ENCODE measurements at regions not wholly inside any gene's neighbourhood (a gene's known extent, or its start where the extent isn't known, plus 50 kb on each side); places are given as distances from the start of the nearest gene placed in this dataset.

GRCh38 chr17:52546493-52546892 is 388.0 kb upstream of the CA10 start:
- TF ChIP-seq CTCF (IDR thresholded peaks at IDR 0.05): no peak
- no peak for TF ChIP-seq POLR2A (IDR thresholded peaks at IDR 0.05)
- no peak overlapping the region for H3K4me3 ChIP-seq (ENCODE audit: low read depth, poor library complexity, severe bottlenecking)

GRCh38 chr17:52537421-52537820 is 378.9 kb upstream of the CA10 start:
- H3K4me3 ChIP-seq (ENCODE audit: low read depth, poor library complexity, severe bottlenecking): no peak overlapping the region
- TF ChIP-seq POLR2A (IDR thresholded peaks at IDR 0.05) (no peak), CTCF (IDR thresholded peaks at IDR 0.05) (no peak)
- intact Hi-C loops (cut with DNase I; ENCODE audit: low total_unique reads): no loop called here
- WGBS, 2 donors: 31 to 32% methylated on average over 1 of the region's 1 CpG
- DNase-seq (ENCODE audit: low spot score in 2 of 2): no peak

More at GRCh38 chr17:52546493-52546892, 388.0 kb upstream of the CA10 start:
- intact Hi-C loops (cut with DNase I; ENCODE audit: low total_unique reads): no loop called here
- WGBS, 2 donors: 36 to 49% methylated on average over 3 of the region's 3 CpGs
- DNase-seq (ENCODE audit: low spot score in 2 of 2): no peak

GRCh38 chr17:52536489-52536888 is 378.0 kb upstream of the CA10 start:
- no peak overlapping the region for H3K4me3 ChIP-seq (ENCODE audit: low read depth, poor library complexity, severe bottlenecking)
- TF ChIP-seq POLR2A (IDR thresholded peaks at IDR 0.05): no peak
- no peak for TF ChIP-seq CTCF (IDR thresholded peaks at IDR 0.05)
- DNase-seq (ENCODE audit: low spot score in 2 of 2): no peak
- WGBS, 2 donors: 44 to 53% methylated on average over 4 of the region's 4 CpGs
- intact Hi-C loops (cut with DNase I; ENCODE audit: low total_unique reads): no loop called here

GRCh38 chr17:52532373-52532772 is 373.9 kb upstream of the CA10 start:
- WGBS, 2 donors: 54 to 59% methylated on average over 4 of the region's 4 CpGs
- no peak for TF ChIP-seq POLR2A (IDR thresholded peaks at IDR 0.05)
- no peak for TF ChIP-seq CTCF (IDR thresholded peaks at IDR 0.05)
- no peak for DNase-seq (ENCODE audit: low spot score in 2 of 2)
- intact Hi-C loops (cut with DNase I; ENCODE audit: low total_unique reads): no loop called here
- H3K4me3 ChIP-seq (ENCODE audit: low read depth, poor library complexity, severe bottlenecking): no peak overlapping the region

- intact Hi-C loops (cut with DNase I; ENCODE audit: low total_unique reads): no loop called here
- WGBS, 2 donors: 84 to 89% methylated on average over 3 of the region's 3 CpGs
- no peak overlapping the region for H3K4me3 ChIP-seq (ENCODE audit: low read depth, poor library complexity, severe bottlenecking)
- no peak for DNase-seq (ENCODE audit: low spot score in 2 of 2)
- no peak for TF ChIP-seq CTCF (IDR thresholded peaks at IDR 0.05)
- no peak for TF ChIP-seq POLR2A (IDR thresholded peaks at IDR 0.05)
These were observed 365.7 kb upstream of the CA10 start for GRCh38 chr17:52524096-52524637.

- intact Hi-C loops (cut with DNase I; ENCODE audit: low total_unique reads): no loop called here
- H3K4me3 ChIP-seq (ENCODE audit: low read depth, poor library complexity, severe bottlenecking): no peak overlapping the region
- DNase-seq (ENCODE audit: low spot score in 2 of 2): no peak
- no peak for TF ChIP-seq CTCF (IDR thresholded peaks at IDR 0.05)
These were observed 358.7 kb upstream of the CA10 start for GRCh38 chr17:52517176-52517575.
